K562 (cell line): ENCODE measurements at regions not wholly inside any gene's neighbourhood (a gene's known extent, or its start where the extent isn't known, plus 50 kb on each side); places are given as distances from the start of the nearest gene placed in this dataset.

Experiments used
- CBFA2T2 ChIP-seq: fragments of 450-650 bp; conservative IDR thresholded peaks from 2 replicates; pipeline ENCODE4 v1.6.1; 2017; ENCODE audit warnings: mild to moderate bottlenecking
- CBX3 ChIP-seq, 2 experiments: IDR thresholded peaks; 1 replicate in 1 of 2; 2 replicates in 1 of 2; pipeline ENCODE4 v1.6.1; 2012; ENCODE audit warnings: inconsistent platforms in 2 of 2, low read length in 2 of 2, borderline replicate concordance in 1 of 2, control low read depth in 1 of 2
- COPS2 ChIP-seq: fragments of 450-650 bp; conservative IDR thresholded peaks from 2 replicates; pipeline ENCODE4 v1.6.1; 2016; ENCODE audit warnings: mild to moderate bottlenecking, moderate library complexity
- HCFC1 ChIP-seq: IDR thresholded peaks from 2 replicates; pipeline ENCODE4 v1.6.1; 2012; ENCODE audit warnings: low read depth, low read length, improper control_type of control experiment
- HSF4 ChIP-seq: fragments of 250-450 bp; sonication (Bioruptor Pico); IDR thresholded peaks from 2 replicates; pipeline ENCODE4 v2.1.2; 2022; ENCODE audit warnings: mild to moderate bottlenecking, moderate library complexity, borderline replicate concordance
- IFI16 ChIP-seq: fragments of 250-450 bp; sonication (Bioruptor Pico); IDR thresholded peaks from 2 replicates; pipeline ENCODE4 v2.1.2; 2022; ENCODE audit warnings: mild to moderate bottlenecking, inconsistent platforms
- IRF2 ChIP-seq: sonication (generic); formaldehyde crosslinking; IDR thresholded peaks from 2 replicates; pipeline ENCODE4 v1.8.1; 2022; ENCODE audit warnings: mild to moderate bottlenecking, missing genetic modification reagents
- KHSRP ChIP-seq: fragments of 450-650 bp; IDR thresholded peaks from 2 replicates; pipeline ENCODE4 v1.6.1; 2017
- L3MBTL2 ChIP-seq: fragments of 450-650 bp; IDR thresholded peaks from 2 replicates; pipeline ENCODE4 v1.6.1; 2016; ENCODE audit warnings: mild to moderate bottlenecking, moderate library complexity
- MEIS2 ChIP-seq: fragments of 450-650 bp; IDR thresholded peaks from 2 replicates; pipeline ENCODE4 v1.6.1; 2014; ENCODE audit warnings: mild to moderate bottlenecking; ENCODE audit not compliant: partially characterized antibody
- NFE2 ChIP-seq: IDR thresholded peaks from 2 replicates; pipeline ENCODE4 v1.6.1; 2014; ENCODE audit warnings: antibody characterized with exemption, low read depth
- NR2C2 ChIP-seq, 2 experiments: fragments of 200-800 bp in 1 of 2; sonication (Bioruptor generic) in 1 of 2; sonication (generic) in 1 of 2; formaldehyde crosslinking in 1 of 2; IDR thresholded peaks; 2 replicates each; pipeline versions ENCODE4 v1.6.1 to v1.8.0; 2016 to 2022; ENCODE audit warnings: mild to moderate bottlenecking in 1 of 2, missing compliant biosample characterization in 1 of 2, missing genetic modification characterization in 1 of 2, missing genetic modification reagents in 1 of 2
- RAD51 ChIP-seq: fragments of 450-650 bp; IDR thresholded peaks from 2 replicates; pipeline ENCODE4 v1.7.1; 2016; ENCODE audit warnings: low read depth, mild to moderate bottlenecking, borderline replicate concordance
- RBM25 ChIP-seq: fragments of 200-400 bp; formaldehyde crosslinking; IDR thresholded peaks from 2 replicates; pipeline ENCODE4 v1.6.1; 2018; ENCODE audit warnings: low read length, low read depth, moderate library complexity; ENCODE audit not compliant: severe bottlenecking
- SMARCA4 ChIP-seq: fragments of 450-650 bp; IDR thresholded peaks from 2 replicates; pipeline ENCODE4 v1.6.1; 2016
- USF2 ChIP-seq: sonication (generic); formaldehyde crosslinking; IDR thresholded peaks from 2 replicates; pipeline ENCODE4 v1.5.0; 2020; ENCODE audit warnings: missing genetic modification reagents
- XRCC4 ChIP-seq: IDR thresholded peaks from one replicate; pipeline ENCODE4 v1.6.1; 2011; ENCODE audit not compliant: insufficient read depth, insufficient read length; ENCODE audit errors: extremely low read depth
- ZBTB43 ChIP-seq: sonication (generic); formaldehyde crosslinking; IDR thresholded peaks from 2 replicates; pipeline ENCODE4 v1.8.0; 2023; ENCODE audit warnings: mild to moderate bottlenecking, missing genetic modification reagents
- ZNF780A ChIP-seq: fragments of 250-450 bp; sonication (Bioruptor Pico); IDR thresholded peaks from 2 replicates; pipeline ENCODE4 v1.5.0; 2021; ENCODE audit warnings: mild to moderate bottlenecking
- TF ChIP-seq, protein P1 (sequence below), 2 experiments: fragments of 200-800 bp in 1 of 2; sonication (Bioruptor generic) in 1 of 2; sonication (generic) in 1 of 2; formaldehyde crosslinking in 1 of 2; IDR thresholded peaks in 1 of 2; conservative IDR thresholded peaks in 1 of 2; 2 replicates each; pipeline versions ENCODE4 v1.5.0 to v1.6.1; 2016 to 2020; ENCODE audit warnings: missing compliant biosample characterization in 1 of 2, missing genetic modification characterization in 1 of 2, missing genetic modification reagents in 1 of 2
- TF ChIP-seq, protein P2 (sequence below): fragments of 450-650 bp; formaldehyde crosslinking; conservative IDR thresholded peaks from 2 replicates; pipeline ENCODE4 v1.4.0; 2022; ENCODE audit warnings: mild to moderate bottlenecking, missing genetic modification characterization

DNA sequence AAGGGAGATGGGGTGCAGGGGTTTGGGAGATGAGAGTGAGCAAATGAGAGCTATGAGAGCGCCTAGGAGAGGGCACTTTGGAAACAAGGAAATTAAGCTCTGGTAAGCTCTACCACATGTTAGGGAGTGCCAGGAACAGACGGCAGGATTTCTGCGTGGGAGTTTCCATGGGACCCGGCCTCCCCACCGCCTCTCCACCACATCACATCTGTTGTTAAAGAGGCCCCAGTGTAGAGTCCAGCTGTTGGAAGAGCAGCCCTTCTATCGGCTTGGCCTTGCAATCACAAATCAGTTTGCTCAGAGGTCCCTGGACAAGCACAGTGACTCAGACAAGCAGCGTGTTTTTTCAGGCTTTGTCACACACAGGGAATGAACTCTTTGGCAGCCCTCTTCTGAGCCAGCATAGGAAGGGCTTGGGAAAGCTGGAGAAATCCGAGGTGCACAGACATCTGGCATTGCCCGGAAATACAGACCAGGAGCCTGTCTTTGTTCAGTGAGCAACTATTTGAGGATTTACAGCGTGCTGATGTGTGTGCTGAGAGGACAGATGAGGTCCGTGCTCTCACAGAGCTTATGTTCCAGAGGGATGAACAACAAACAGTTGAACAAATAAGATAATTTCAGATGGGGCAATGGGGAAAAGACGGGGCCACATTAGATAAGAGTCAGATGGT lies 370.6 kb upstream of the PROK2 start (continued):
- TF ChIP-seq NR2C2 (CRISPR knock-in tag; IDR thresholded peaks at IDR 0.05) (no peak), NR2C2 (tag; IDR thresholded peaks at IDR 0.05) (peak; percentile 65), XRCC4 (no peak), RBM25 (no peak), NFE2 (peak; percentile 39; the same call in 1 of the 2 replicates), IRF2 (CRISPR knock-in tag) (no peak), MEIS2 (peak; percentile 43), SMARCA4 (peak; percentile 26; the same call in 1 of the 2 replicates), USF2 (CRISPR knock-in tag) (no peak), COPS2 (no peak), CBX3 (IDR thresholded peaks at IDR 0.05; ENCODE audit: borderline replicate concordance in 1 of 2, low read length in 2 of 2) (peak in 1 of 2 experiments; percentile 46; a peak in 1 of 3 replicates), ZBTB43 (no peak), ZNF780A (no peak), CBFA2T2 (peak; percentile 27), IFI16 (CRISPR knock-in tag) (peak; percentile 3; the same call in 1 of the 2 replicates), KHSRP (no peak), HSF4 (0 out of 2 replicates have a peak, but pooled peaks have one; percentile 25), L3MBTL2 (peak; percentile 88), RAD51 (no peak), HCFC1 (no peak)
- TF ChIP-seq, protein P1, sequence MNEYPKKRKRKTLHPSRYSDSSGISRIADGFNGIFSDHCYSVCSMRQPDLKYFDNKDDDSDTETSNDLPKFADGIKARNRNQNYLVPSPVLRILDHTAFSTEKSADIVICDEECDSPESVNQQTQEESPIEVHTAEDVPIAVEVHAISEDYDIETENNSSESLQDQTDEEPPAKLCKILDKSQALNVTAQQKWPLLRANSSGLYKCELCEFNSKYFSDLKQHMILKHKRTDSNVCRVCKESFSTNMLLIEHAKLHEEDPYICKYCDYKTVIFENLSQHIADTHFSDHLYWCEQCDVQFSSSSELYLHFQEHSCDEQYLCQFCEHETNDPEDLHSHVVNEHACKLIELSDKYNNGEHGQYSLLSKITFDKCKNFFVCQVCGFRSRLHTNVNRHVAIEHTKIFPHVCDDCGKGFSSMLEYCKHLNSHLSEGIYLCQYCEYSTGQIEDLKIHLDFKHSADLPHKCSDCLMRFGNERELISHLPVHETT (CRISPR knock-in tag; conservative IDR thresholded peaks at IDR 0.05 in 1 of 2, IDR thresholded peaks at IDR 0.05 in 1 of 2), result peak in 1 of 2 experiments; percentile 40; a peak in 1 of 4 replicates
- TF ChIP-seq, protein P2, sequence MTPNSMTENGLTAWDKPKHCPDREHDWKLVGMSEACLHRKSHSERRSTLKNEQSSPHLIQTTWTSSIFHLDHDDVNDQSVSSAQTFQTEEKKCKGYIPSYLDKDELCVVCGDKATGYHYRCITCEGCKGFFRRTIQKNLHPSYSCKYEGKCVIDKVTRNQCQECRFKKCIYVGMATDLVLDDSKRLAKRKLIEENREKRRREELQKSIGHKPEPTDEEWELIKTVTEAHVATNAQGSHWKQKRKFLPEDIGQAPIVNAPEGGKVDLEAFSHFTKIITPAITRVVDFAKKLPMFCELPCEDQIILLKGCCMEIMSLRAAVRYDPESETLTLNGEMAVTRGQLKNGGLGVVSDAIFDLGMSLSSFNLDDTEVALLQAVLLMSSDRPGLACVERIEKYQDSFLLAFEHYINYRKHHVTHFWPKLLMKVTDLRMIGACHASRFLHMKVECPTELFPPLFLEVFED (CRISPR knock-in tag), result no peak
